ENCODE measurements at regions not wholly inside any gene's neighbourhood (a gene's known extent, or its start where the extent isn't known, plus 50 kb on each side); places are given as distances from the start of the nearest gene placed in this dataset.

GRCh38 chrX:39519566-39520301 lies 578.0 kb downstream of the BCOR start:
- POLR2A ChIA-PET (ENCODE audit: partially characterized antibody), result no interaction called here
- no peak overlapping the region for H3K27ac ChIP-seq (ENCODE audit: low read depth, low read length)
- Mint-ChIP-seq H3K4me3 (no peak overlapping the region), H3K36me3 (no peaks in the 10 kb centered on the region), H3K27me3 (no peaks in the 10 kb centered on the region), H3K4me1 (no peaks in the 10 kb centered on the region), H3K27ac (no peak overlapping the region), H3K9me3 (peaks cover 0 to 4% (median 0%) of the 10 kb centered on the region in 8 donors)
- CTCF ChIA-PET (ENCODE audit: partially characterized antibody), result no interaction called here
- no peaks in the 10 kb centered on the region for H3K9me3 ChIP-seq (ENCODE audit: control insufficient read depth in 1 of 2, low read length in 2 of 2)
- DNase-seq, result no peak
- H3K4me3 ChIP-seq (ENCODE audit: low read length in 2 of 2), result no peak overlapping the region
- H3K4me1 ChIP-seq (ENCODE audit: insufficient read depth, low read length), result no peaks in the 10 kb centered on the region
- H3K27me3 ChIP-seq (ENCODE audit: insufficient read depth, low read length), result no peaks in the 10 kb centered on the region
- H3K36me3 ChIP-seq (ENCODE audit: insufficient read depth, low read length), result no peaks in the 10 kb centered on the region
- intact Hi-C loops (cut with micrococcal nuclease), result no loop called here

- no peaks in the 10 kb centered on the region for H3K27me3 Mint-ChIP-seq
- H3K9me3 ChIP-seq (ENCODE audit: control insufficient read depth in 1 of 2, low read length in 2 of 2), result no peaks in the 10 kb centered on the region
- H3K9me3 Mint-ChIP-seq, result peaks cover 0 to 5% (median 0%) of the 10 kb centered on the region in 8 donors
- H3K27ac Mint-ChIP-seq, result no peak overlapping the region
- H3K4me1 Mint-ChIP-seq, result no peaks in the 10 kb centered on the region
- H3K36me3 ChIP-seq (ENCODE audit: insufficient read depth, low read length), result no peaks in the 10 kb centered on the region
- no peak overlapping the region for H3K4me3 ChIP-seq (ENCODE audit: low read length in 2 of 2)
- ChIA-PET POLR2A (ENCODE audit: partially characterized antibody) (no interaction called here), CTCF (ENCODE audit: partially characterized antibody) (no interaction called here)
- H3K27me3 ChIP-seq (ENCODE audit: insufficient read depth, low read length), result no peaks in the 10 kb centered on the region
- no peaks in the 10 kb centered on the region for H3K36me3 Mint-ChIP-seq
- H3K27ac ChIP-seq (ENCODE audit: low read depth, low read length), result no peak overlapping the region
- H3K4me1 ChIP-seq (ENCODE audit: insufficient read depth, low read length), result no peaks in the 10 kb centered on the region
- H3K4me3 Mint-ChIP-seq, result no peak overlapping the region
- intact Hi-C loops (cut with micrococcal nuclease), result no loop called here
- DNase-seq, result no peak
Measured at GRCh38 chrX:39525758-39526157, 572.0 kb downstream of the BCOR start.

- ChIA-PET CTCF (ENCODE audit: partially characterized antibody) (no interaction called here), POLR2A (ENCODE audit: partially characterized antibody) (interaction anchor here (0.6 kb wide), 1 partner anchor 12 kb away, joined by 3 read pairs; no protein-coding TSS in a partner anchor)
- Mint-ChIP-seq H3K27me3 (no peaks in the 10 kb centered on the region), H3K4me3 (no peak overlapping the region), H3K36me3 (no peaks in the 10 kb centered on the region), H3K27ac (no peak overlapping the region), H3K4me1 (no peaks in the 10 kb centered on the region), H3K9me3 (peaks cover 0 to 5% (median 0%) of the 10 kb centered on the region in 8 donors)
- Histone ChIP-seq H3K27ac (ENCODE audit: low read depth, low read length) (no peak overlapping the region), H3K36me3 (ENCODE audit: insufficient read depth, low read length) (no peaks in the 10 kb centered on the region), H3K27me3 (ENCODE audit: insufficient read depth, low read length) (no peaks in the 10 kb centered on the region), H3K4me1 (ENCODE audit: insufficient read depth, low read length) (no peaks in the 10 kb centered on the region), H3K9me3 (ENCODE audit: control insufficient read depth in 1 of 2, low read length in 2 of 2) (no peaks in the 10 kb centered on the region), H3K4me3 (ENCODE audit: low read length in 2 of 2) (no peak overlapping the region)
- intact Hi-C loops (cut with micrococcal nuclease), result no loop called here
- no peak for DNase-seq
Measured at GRCh38 chrX:39527025-39527424, 570.7 kb downstream of the BCOR start.

- intact Hi-C loops (cut with micrococcal nuclease), result no loop called here
- H3K4me3 ChIP-seq (ENCODE audit: low read length in 2 of 2), result no peak overlapping the region
- ChIA-PET POLR2A (ENCODE audit: partially characterized antibody) (no interaction called here), CTCF (ENCODE audit: partially characterized antibody) (no interaction called here)
- no peaks in the 10 kb centered on the region for H3K4me1 ChIP-seq (ENCODE audit: insufficient read depth, low read length)
- H3K36me3 ChIP-seq (ENCODE audit: insufficient read depth, low read length), result no peaks in the 10 kb centered on the region
- no peak overlapping the region for H3K27ac ChIP-seq (ENCODE audit: low read depth, low read length)
- H3K27ac Mint-ChIP-seq, result no peak overlapping the region
- no peaks in the 10 kb centered on the region for H3K27me3 ChIP-seq (ENCODE audit: insufficient read depth, low read length)
- no peaks in the 10 kb centered on the region for H3K27me3 Mint-ChIP-seq
- no peaks in the 10 kb centered on the region for H3K36me3 Mint-ChIP-seq
- no peak for DNase-seq
- no peaks in the 10 kb centered on the region for H3K9me3 ChIP-seq (ENCODE audit: control insufficient read depth in 1 of 2, low read length in 2 of 2)
- no peaks in the 10 kb centered on the region for H3K4me1 Mint-ChIP-seq
- H3K4me3 Mint-ChIP-seq, result no peak overlapping the region
- H3K9me3 Mint-ChIP-seq, result peaks cover 0 to 5% (median 0%) of the 10 kb centered on the region in 8 donors
Measured at GRCh38 chrX:39528161-39528916, 569.4 kb downstream of the BCOR start.

- Histone ChIP-seq H3K27ac (ENCODE audit: low read depth, low read length) (no peak overlapping the region), H3K27me3 (ENCODE audit: insufficient read depth, low read length) (no peaks in the 10 kb centered on the region), H3K9me3 (ENCODE audit: control insufficient read depth in 1 of 2, low read length in 2 of 2) (no peaks in the 10 kb centered on the region), H3K36me3 (ENCODE audit: insufficient read depth, low read length) (no peaks in the 10 kb centered on the region), H3K4me1 (ENCODE audit: insufficient read depth, low read length) (no peaks in the 10 kb centered on the region), H3K4me3 (ENCODE audit: low read length in 2 of 2) (no peak overlapping the region)
- Mint-ChIP-seq H3K4me1 (no peaks in the 10 kb centered on the region), H3K4me3 (no peak overlapping the region), H3K27me3 (peaks cover 0 to 4% of the 10 kb centered on the region in 2 donors), H3K27ac (no peak overlapping the region), H3K36me3 (no peaks in the 10 kb centered on the region), H3K9me3 (peaks cover 0 to 3% (median 0%) of the 10 kb centered on the region in 8 donors)
- intact Hi-C loops (cut with micrococcal nuclease), result no loop called here
- ChIA-PET CTCF (ENCODE audit: partially characterized antibody) (no interaction called here), POLR2A (ENCODE audit: partially characterized antibody) (no interaction called here)
- no peak for DNase-seq
Measured at GRCh38 chrX:39532761-39533160, 565.0 kb downstream of the BCOR start.

GRCh38 chrX:39534949-39535348 lies 562.8 kb downstream of the BCOR start:
- no peak for DNase-seq
- H3K36me3 Mint-ChIP-seq, result no peaks in the 10 kb centered on the region
- CTCF ChIA-PET (ENCODE audit: partially characterized antibody), result no interaction called here
- H3K27ac Mint-ChIP-seq, result no peak overlapping the region
- peaks cover 0 to 8% of the 10 kb centered on the region in 2 donors for H3K27me3 Mint-ChIP-seq
- H3K9me3 Mint-ChIP-seq, result peaks cover 0 to 3% (median 0%) of the 10 kb centered on the region in 8 donors
- Histone ChIP-seq H3K9me3 (ENCODE audit: control insufficient read depth in 1 of 2, low read length in 2 of 2) (no peaks in the 10 kb centered on the region), H3K27me3 (ENCODE audit: insufficient read depth, low read length) (no peaks in the 10 kb centered on the region), H3K4me3 (ENCODE audit: low read length in 2 of 2) (no peak overlapping the region), H3K27ac (ENCODE audit: low read depth, low read length) (no peak overlapping the region), H3K4me1 (ENCODE audit: insufficient read depth, low read length) (no peaks in the 10 kb centered on the region), H3K36me3 (ENCODE audit: insufficient read depth, low read length) (no peaks in the 10 kb centered on the region)
- intact Hi-C loops (cut with micrococcal nuclease), result no loop called here
- H3K4me1 Mint-ChIP-seq, result no peaks in the 10 kb centered on the region
- no peak overlapping the region for H3K4me3 Mint-ChIP-seq
- POLR2A ChIA-PET (ENCODE audit: partially characterized antibody), result no interaction called here

- intact Hi-C loops (cut with micrococcal nuclease), result no loop called here
- H3K4me3 Mint-ChIP-seq, result no peak overlapping the region
- ChIA-PET POLR2A (ENCODE audit: partially characterized antibody) (no interaction called here), CTCF (ENCODE audit: partially characterized antibody) (no interaction called here)
- Histone ChIP-seq H3K27me3 (ENCODE audit: insufficient read depth, low read length) (no peaks in the 10 kb centered on the region), H3K27ac (ENCODE audit: low read depth, low read length) (no peak overlapping the region), H3K4me3 (ENCODE audit: low read length in 2 of 2) (no peak overlapping the region), H3K9me3 (ENCODE audit: control insufficient read depth in 1 of 2, low read length in 2 of 2) (no peaks in the 10 kb centered on the region), H3K36me3 (ENCODE audit: insufficient read depth, low read length) (no peaks in the 10 kb centered on the region), H3K4me1 (ENCODE audit: insufficient read depth, low read length) (no peaks in the 10 kb centered on the region)
- DNase-seq, result no peak
- no peak overlapping the region for H3K27ac Mint-ChIP-seq
- H3K36me3 Mint-ChIP-seq, result no peaks in the 10 kb centered on the region
- H3K4me1 Mint-ChIP-seq, result no peaks in the 10 kb centered on the region
- peaks cover 0 to 8% of the 10 kb centered on the region in 2 donors for H3K27me3 Mint-ChIP-seq
- peaks cover 0 to 3% (median 0%) of the 10 kb centered on the region in 8 donors for H3K9me3 Mint-ChIP-seq
Measured at GRCh38 chrX:39536211-39536610, 561.5 kb downstream of the BCOR start.

Data from CD4-positive, alpha-beta memory T cell (primary cell).